Lower leg skin (tissue), 3 donors: ENCODE measurements at regions not wholly inside any gene's neighbourhood (a gene's known extent, or its start where the extent isn't known, plus 50 kb on each side); places are given as distances from the start of the nearest gene placed in this dataset.

Experiments used
- POLR2A ChIP-seq, 2 donors: fragments of 450-650 bp; IDR thresholded peaks; one replicate each; pipeline ENCODE4 v1.6.1; 2016 to 2017; ENCODE audit warnings: antibody characterized with exemption in 2 of 2, mild to moderate bottlenecking in 1 of 2, moderate library complexity in 1 of 2
- TF ChIP-seq, protein P1 (sequence below), 3 donors: fragments of 450-650 bp; IDR thresholded peaks; one replicate each; pipeline ENCODE4 v1.5.1; 2016; ENCODE audit warnings: antibody characterized with exemption in 3 of 3, mild to moderate bottlenecking in 3 of 3, moderate library complexity in 2 of 3

GRCh38 chr19:28960586-28960985, 252.4 kb downstream of the UQCRFS1 start:
- TF ChIP-seq, protein P1, sequence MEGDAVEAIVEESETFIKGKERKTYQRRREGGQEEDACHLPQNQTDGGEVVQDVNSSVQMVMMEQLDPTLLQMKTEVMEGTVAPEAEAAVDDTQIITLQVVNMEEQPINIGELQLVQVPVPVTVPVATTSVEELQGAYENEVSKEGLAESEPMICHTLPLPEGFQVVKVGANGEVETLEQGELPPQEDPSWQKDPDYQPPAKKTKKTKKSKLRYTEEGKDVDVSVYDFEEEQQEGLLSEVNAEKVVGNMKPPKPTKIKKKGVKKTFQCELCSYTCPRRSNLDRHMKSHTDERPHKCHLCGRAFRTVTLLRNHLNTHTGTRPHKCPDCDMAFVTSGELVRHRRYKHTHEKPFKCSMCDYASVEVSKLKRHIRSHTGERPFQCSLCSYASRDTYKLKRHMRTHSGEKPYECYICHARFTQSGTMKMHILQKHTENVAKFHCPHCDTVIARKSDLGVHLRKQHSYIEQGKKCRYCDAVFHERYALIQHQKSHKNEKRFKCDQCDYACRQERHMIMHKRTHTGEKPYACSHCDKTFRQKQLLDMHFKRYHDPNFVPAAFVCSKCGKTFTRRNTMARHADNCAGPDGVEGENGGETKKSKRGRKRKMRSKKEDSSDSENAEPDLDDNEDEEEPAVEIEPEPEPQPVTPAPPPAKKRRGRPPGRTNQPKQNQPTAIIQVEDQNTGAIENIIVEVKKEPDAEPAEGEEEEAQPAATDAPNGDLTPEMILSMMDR (IDR thresholded peaks at IDR 0.05), result no peak
- TF ChIP-seq POLR2A (IDR thresholded peaks at IDR 0.05), result no peak
